Ovary (tissue), 3 donors: ENCODE measurements at regions not wholly inside any gene's neighbourhood (a gene's known extent, or its start where the extent isn't known, plus 50 kb on each side); places are given as distances from the start of the nearest gene placed in this dataset.

Experiments used
- CTCF ChIP-seq, 3 donors: fragments of 450-650 bp in 2 of 3; fragments of 200-600 bp in 1 of 3; IDR thresholded peaks; one replicate each; pipeline versions ENCODE4 v1.5.1 to v1.8.0; 2016 to 2022; ENCODE audit warnings: antibody characterized with exemption in 3 of 3, mild to moderate bottlenecking in 1 of 3
- EP300 ChIP-seq: sonication (generic); formaldehyde crosslinking; IDR thresholded peaks from one replicate; pipeline ENCODE4 v1.6.1; 2017; ENCODE audit warnings: antibody characterized with exemption
- POLR2A ChIP-seq: fragments of 450-650 bp; IDR thresholded peaks from one replicate; pipeline ENCODE4 v1.6.1; 2017; ENCODE audit warnings: antibody characterized with exemption, mild to moderate bottlenecking, moderate library complexity
- donor health status: DM: no; HTN: no; CAD: no.

GRCh38 chr2:239457586-239458445 is 57.0 kb upstream of the HDAC4 start:
- TF ChIP-seq CTCF (IDR thresholded peaks at IDR 0.05) (no peak), EP300 (no peak), POLR2A (no peak)
